A549 (cell line): ENCODE measurements at regions not wholly inside any gene's neighbourhood (a gene's known extent, or its start where the extent isn't known, plus 50 kb on each side); places are given as distances from the start of the nearest gene placed in this dataset.

Experiments used
- HEYL ChIP-seq: fragments of 250-450 bp; sonication (Bioruptor Pico); IDR thresholded peaks from 2 replicates; pipeline ENCODE4 v1.8.0; 2021; ENCODE audit warnings: mild to moderate bottlenecking, moderate library complexity
- POLR2A ChIP-seq: IDR thresholded peaks from 2 replicates; pipeline ENCODE4 v1.6.1; 2012; ENCODE audit warnings: mild to moderate bottlenecking, low read length
- RCOR1 ChIP-seq: fragments of 150-350 bp; IDR thresholded peaks from 2 replicates; pipeline ENCODE4 v1.6.1; 2014; ENCODE audit warnings: antibody characterized with exemption, low read length, low read depth
- REST ChIP-seq: fragments of 200-600 bp; sonication (generic); IDR thresholded peaks from 2 replicates; pipeline ENCODE4 v1.6.1; 2016; ENCODE audit warnings: antibody characterized with exemption, mild to moderate bottlenecking, moderate library complexity
- RFX5 ChIP-seq: fragments of 450-650 bp; IDR thresholded peaks from 2 replicates; pipeline ENCODE4 v1.7.1; 2014; ENCODE audit warnings: antibody characterized with exemption, mild to moderate bottlenecking, moderate library complexity
- TF ChIP-seq, protein P1 (sequence below): fragments of >200 bp; sonication (Bioruptor Twin); formaldehyde crosslinking; IDR thresholded peaks from 3 replicates; pipeline ENCODE4 v1.5.1; 2016
- TF ChIP-seq, protein P2 (sequence below): IDR thresholded peaks from 2 replicates; pipeline ENCODE4 v1.6.1; 2012

GRCh38 chr4:100795581-100795980 lies 277.8 kb upstream of the EMCN start:
- TF ChIP-seq, protein P1, sequence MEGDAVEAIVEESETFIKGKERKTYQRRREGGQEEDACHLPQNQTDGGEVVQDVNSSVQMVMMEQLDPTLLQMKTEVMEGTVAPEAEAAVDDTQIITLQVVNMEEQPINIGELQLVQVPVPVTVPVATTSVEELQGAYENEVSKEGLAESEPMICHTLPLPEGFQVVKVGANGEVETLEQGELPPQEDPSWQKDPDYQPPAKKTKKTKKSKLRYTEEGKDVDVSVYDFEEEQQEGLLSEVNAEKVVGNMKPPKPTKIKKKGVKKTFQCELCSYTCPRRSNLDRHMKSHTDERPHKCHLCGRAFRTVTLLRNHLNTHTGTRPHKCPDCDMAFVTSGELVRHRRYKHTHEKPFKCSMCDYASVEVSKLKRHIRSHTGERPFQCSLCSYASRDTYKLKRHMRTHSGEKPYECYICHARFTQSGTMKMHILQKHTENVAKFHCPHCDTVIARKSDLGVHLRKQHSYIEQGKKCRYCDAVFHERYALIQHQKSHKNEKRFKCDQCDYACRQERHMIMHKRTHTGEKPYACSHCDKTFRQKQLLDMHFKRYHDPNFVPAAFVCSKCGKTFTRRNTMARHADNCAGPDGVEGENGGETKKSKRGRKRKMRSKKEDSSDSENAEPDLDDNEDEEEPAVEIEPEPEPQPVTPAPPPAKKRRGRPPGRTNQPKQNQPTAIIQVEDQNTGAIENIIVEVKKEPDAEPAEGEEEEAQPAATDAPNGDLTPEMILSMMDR: no peak
- TF ChIP-seq RFX5 (no peak), REST (no peak), RCOR1 (no peak), HEYL (CRISPR knock-in tag) (no peak), POLR2A (no peak)
- TF ChIP-seq, protein P2, sequence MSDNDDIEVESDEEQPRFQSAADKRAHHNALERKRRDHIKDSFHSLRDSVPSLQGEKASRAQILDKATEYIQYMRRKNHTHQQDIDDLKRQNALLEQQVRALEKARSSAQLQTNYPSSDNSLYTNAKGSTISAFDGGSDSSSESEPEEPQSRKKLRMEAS: no peak
